Dermis blood vessel endothelial cell (primary cell): ENCODE measurements at regions not wholly inside any gene's neighbourhood (a gene's known extent, or its start where the extent isn't known, plus 50 kb on each side); places are given as distances from the start of the nearest gene placed in this dataset.

Experiments
- DNase-seq: peaks from one replicate; pipeline ENCODE4 v3.0.0; 2010

DNA sequence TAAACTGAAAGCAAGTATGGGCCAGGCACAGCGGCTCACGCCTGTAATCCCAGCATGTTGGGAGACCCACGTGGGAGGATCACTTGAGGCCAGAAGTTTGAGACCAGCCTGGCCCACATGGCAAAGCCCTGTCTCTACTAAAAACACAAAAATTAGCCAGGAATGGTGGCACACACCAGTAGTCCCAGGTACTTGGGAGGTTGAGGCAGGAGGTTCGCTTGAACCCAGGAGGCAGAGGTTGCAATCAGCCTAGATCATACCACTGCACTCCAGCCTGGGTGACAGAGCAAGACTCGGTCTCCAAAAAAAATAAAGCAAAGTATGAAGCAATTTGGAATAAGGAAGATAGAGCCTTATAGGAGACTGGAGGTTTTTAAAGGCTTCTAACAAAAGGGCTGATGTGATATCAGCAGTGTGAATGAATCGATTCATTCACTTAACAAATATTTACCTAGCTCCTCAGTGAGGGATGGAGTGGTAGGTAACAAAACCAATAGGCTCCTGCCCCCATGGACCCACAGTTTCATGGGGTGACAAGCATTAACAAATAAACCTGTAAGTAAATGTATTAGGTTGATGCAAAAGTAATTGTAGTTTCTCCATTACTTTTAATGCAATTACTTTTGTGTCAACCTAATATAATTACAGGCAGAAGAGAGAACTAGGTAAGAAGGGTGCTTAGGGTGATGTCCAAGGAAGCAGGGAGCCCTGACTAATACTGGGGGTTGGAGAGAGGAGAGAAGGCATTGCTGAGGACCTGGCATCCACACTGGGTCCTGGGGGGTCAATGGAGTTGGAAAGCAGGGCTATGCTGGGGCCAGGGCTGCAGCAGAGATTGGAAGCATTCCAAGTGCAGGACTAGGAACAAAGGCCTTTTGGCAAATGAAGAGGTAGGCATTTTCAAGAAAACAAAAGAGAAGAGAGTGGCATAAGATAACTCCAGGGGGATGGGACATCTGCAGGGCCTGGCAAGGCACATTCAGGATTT, 195.4 kb upstream of the ARL4C start:
- peak; percentile 48 for DNase-seq

DNA sequence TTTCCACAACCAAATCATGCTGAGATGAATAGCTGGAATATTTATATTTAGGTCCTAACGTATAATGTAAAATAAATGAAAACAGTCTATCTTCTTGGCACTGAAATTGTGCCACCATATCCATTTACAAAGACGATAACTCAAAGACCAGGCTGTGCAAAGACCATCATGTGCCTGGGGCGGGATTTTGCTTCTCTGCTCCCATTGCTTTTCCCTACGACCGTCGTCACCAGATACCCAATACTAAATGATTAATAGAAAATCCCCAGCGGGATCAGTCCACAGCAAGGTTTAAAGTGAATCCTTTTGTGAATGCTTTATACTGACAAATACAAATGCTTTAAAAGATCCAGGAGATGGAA, 194.3 kb upstream of the ARL4C start:
- DNase-seq: no peak

DNA sequence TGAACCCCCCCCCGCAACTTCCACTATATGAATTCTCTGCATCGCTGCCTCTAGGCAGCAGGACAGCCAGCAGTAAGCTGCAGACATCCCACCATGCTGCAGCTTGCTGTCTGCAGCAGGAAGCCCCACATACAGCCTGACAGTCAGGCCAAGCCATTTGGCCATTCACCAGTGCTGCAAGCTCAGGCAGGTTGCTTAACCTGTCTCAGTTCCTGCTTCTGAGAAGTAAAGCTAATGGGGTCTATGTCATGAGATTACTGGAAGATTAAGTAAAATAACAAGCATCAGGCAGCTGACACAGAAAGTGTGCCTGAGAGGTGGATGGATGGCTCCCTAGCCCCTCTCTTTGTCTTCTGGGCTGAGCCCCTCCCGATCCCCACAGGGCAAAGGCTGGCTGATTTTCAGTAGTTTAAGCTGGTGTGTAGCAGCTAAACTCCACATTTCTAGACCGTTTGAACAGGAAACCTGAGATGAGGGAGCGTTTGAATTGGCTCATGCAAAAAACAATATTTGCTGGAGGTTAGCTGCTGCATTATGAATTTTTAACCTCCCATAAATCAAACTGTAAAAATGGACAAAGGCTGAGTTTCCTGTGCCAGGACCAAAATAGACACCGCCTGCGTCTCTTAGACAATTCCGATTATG, 193.8 kb upstream of the ARL4C start:
- peak; percentile 91 for DNase-seq

DNA sequence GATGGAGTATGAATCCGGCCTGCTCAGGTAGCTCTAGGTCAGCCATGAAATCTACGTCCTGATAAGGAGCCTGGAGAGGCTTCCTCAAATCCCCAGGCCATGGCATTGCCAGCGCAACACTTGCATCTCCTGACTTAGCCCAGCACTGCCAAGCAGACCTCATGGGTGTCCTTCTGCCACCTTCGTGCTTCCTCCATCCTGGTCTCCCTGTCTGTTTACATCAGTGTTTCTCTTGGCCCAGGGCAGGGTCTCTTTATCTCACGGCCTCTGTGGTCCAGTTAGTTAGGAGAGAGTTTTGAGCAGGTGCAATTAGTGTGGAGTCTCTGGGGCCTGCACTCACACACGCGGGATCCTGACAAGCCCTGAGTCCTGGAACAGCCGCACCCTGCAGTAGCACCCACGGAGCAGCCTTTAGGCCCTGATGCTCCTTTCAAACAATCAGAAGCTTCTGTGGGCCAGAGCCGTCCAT, 193.1 kb upstream of the ARL4C start:
- DNase-seq: no peak

DNA sequence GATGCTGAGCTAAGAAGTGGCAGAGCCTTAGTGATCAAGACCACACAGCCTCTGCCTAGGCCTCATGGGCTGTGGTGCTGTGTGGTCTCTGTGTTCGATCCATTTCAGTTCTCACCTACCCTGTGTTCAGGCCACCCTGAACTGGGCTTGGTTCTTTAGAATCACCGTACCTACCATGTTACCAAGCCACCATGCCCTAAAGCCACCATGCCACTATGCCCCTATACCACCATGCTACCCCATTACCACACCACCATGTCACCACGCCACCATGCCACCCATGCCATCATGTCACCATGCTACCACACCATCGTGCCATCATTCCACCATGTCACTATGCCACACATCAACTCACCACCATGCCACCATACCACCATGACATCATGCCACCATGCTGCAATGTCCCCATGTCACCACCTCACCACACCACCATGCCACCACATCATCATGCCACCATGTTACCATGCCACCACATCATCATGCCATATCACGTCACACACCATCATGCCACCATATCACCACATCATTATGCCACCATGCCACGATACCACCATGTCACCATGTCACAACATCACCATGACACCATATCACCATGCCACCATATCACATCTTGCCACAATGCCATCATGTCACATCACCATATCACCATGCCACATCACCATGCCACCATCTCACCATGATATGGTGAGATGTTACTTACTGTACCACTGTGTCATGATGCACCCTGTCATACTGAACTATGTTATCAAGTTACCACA, 191.0 kb upstream of the ARL4C start:
- DNase-seq: no peak

DNA sequence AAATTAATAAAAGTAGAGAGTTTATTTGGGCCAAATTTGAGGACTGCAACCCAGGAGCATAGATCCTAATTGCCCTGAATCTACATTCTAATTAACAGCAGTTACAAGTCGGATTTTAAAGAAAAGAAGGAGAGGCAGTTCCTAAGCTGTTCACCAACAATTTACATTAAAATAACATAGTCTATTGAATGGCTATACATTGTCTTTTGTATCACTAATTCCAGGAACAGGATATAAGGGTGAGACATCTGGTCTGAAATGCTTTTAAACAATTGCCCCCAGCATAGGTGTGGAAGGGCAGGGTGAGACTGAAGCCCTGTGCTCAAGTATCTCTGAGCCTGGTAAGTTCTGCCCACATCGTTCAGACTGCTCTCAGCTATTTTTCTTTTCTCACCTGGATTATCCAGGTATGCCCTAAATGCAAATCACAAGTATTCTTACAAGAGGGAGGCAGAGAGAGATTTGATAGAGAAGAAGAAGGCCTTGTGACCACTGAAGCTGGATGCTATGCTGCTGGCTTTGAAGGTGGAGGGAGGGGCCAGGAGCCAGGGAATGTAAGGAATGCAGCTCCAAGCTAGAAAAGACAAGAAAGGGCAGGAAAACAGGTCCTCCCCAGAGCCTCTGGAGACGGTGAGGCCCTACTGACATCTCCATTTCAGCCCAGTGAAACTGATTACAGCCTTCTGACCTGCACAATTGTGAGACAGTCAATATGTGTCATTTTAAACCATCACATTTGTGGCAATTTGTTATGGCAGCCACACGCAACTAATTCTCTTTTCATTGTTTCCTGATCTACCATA, 189.4 kb upstream of the ARL4C start:
- peak; percentile 31 for DNase-seq

DNA sequence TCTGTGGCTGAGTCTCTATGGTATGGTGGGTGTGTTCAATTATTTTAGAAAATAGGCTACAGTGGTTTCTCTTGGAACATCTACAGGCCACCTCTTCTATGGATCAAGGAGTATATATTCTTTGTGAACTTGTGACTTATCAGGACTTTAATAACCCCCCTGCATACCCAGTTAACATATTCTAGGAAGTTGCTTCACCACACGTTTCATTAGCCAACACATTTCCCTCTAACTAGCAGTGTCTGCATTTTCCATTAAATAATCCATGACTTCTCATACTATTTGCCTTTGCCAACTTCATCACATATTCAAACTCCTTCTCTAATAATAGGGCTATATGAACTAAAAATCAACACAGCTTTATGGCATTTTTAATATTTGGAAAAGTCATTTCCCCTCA, 187.6 kb upstream of the ARL4C start:
- no peak for DNase-seq

DNA sequence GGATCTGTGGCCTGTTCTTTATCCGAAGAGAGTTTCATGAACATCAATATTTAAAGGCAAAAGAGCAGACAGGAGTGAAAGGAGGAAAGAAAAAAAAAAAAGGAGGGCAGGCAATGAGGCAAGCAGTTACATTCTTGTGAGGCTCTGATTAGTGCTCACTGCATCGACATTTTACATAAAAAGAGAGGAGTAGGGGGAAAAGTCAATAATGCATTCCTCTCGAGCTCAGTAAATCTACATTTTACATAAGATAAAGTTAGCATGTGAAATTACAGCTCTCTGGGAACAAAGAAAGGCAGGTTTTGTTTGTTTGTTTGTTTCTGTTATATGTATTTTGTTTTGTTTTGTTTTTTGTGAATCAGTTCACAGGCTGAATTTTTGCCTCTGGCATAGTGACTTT, 187.1 kb upstream of the ARL4C start:
- no peak for DNase-seq

DNA sequence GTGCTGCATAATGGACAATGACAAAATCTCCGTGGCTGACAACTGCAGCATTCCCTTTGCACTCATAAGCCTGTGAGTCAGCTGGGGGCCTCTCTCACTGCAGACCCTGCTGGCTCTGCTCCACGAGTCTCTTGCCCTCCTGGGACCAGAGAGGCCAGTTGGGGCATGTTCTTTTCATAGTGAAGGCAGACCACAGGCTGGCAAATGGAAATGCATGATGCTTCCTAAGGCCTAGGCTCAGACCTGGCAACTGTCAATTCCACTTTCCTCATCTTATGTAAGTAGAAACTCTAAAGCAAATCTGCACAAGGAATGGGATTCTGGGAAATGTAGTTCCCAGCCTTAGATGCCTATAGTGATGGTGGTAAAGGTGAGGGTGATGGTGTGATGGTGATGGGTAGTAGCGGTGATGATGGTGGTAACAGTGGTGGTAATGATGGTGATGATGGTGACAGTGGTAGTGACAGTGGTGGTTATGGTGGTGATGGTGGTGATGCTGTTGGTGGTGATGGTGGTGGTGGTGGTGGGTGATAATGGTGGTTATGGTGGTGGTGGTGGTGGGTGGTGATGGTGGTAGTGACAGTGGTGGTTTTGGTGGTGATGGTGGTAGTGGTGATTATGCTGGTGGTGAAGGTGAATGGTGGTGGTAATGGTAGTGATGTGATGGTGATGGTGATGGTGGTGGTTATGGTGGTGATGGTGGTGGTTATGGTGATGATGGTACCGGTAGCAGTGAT, 185.8 kb upstream of the ARL4C start:
- DNase-seq: no peak

DNA sequence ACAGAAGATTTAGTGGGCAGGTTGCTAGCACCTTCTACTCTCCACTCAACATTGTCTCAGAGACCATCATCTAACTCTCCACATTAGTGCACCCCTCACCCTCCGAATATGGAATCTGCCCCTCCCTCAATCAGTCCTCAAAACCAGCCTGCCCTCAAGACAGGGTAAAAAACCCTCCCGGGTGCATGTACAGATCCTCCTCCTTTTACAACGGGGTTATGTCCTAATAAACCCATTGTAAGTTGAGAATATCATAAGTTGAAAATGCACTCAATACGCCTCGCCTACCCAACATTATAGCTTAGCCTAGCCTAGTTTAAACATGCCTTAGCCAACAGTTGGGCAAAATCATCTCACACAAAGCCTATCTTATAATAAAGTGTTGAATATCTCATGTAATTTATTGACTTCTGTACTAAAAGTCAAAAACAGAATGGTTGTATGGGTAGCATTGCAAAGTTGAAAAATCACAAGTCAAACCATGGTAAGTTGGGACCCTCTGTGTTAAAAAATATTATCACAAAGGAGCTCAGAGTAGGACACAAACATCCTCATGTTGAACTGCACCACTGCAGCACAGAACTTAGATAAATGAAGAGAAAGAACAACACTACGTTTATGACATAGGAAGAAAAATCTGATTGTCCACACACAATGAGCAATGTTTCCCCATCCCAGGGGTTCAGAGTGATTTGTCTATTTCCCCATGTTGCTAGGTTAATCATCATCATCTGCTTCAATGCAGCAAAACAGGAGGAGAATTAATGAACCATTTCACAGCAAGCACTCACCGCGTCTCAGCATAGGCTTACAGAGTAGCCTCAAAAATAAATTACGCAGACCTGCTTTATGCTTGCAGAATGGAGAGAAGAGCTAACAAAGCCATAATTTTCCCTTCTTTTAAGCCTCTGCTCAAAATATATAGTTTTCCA, 184.1 kb upstream of the ARL4C start:
- no peak for DNase-seq

DNA sequence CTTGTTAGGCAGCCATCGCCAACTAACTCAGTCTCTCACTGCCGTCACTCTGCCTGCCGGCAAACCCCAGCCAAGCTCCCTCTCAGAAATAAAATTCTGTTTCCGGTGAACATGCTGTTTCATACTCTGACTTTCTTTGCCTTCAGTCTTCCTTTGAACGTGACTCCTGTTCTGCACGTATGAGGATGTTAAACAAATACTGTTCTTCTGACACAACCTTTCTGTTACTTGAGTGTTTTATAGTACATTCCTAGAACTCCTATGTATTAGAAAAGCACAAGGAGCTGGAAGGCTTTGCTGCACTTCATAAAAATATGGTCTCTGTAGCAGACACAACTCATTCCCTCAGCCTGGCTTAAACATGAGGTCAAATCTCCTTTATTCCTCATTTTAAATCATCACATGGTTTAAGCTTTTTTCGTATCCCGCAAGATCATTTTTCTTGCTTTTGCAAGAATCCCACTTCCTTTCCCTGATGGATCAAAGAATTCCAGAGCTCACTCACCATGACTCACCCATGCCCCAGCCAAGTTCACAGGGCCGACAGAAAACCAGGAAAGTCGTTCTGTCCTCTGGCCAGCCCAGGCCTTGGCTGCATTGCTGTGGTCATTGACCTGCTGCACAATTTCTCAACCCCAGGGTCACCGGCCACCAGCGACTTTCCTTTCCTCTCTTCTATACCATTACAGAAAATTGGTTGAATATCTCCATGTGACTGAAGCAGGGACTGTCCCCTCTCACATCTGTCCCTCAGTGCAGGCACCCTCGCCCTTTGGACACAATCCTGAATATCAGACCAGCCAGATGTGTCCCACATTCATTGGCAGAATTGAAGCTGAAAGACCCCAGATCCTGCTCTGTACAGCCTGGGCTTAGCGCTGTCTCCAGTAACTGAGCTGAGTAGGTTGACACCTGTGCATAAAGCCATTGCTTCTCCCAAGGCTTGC, 183.1 kb upstream of the ARL4C start:
- peak; percentile 95 for DNase-seq

DNA sequence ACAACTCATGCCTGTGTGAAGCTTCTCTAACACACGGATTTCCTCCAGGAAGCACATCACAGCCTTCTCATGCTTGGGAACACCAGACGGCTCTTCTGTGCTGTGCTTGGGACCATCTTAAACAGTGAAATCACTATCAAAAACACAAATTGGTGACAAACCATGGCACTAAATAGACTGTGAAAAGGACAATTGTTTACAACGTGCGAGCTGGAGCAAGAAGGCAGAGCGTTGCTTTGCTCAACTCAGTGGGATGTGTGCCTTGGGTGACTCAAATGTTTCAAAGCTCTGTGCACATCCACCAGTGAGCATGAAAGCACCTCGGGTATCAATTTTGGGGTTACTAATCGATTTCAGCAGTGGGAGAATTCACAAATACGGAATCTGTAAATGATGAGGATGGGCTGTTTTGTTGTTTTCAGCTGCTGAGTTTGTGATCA, 182.4 kb upstream of the ARL4C start:
- DNase-seq: peak; percentile 56

DNA sequence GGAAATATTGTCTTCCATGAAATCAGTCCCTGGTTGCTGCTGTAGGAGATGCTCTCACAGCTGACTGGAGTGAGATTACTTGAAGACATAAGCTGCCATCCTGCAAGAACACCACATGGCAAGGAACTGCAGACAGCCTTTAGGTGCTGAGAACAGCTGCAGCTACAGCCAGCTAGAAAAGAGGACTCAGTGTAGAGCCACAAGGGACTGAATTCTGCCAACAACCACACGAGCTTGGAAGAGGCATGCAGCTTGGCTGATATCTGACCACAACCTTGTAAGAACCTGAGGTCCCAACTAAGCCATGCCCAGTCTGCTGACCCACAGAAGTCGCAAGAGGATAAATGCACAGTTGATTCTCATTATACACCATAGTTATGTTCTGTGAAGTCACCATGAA, 181.8 kb upstream of the ARL4C start:
- DNase-seq: no peak

DNA sequence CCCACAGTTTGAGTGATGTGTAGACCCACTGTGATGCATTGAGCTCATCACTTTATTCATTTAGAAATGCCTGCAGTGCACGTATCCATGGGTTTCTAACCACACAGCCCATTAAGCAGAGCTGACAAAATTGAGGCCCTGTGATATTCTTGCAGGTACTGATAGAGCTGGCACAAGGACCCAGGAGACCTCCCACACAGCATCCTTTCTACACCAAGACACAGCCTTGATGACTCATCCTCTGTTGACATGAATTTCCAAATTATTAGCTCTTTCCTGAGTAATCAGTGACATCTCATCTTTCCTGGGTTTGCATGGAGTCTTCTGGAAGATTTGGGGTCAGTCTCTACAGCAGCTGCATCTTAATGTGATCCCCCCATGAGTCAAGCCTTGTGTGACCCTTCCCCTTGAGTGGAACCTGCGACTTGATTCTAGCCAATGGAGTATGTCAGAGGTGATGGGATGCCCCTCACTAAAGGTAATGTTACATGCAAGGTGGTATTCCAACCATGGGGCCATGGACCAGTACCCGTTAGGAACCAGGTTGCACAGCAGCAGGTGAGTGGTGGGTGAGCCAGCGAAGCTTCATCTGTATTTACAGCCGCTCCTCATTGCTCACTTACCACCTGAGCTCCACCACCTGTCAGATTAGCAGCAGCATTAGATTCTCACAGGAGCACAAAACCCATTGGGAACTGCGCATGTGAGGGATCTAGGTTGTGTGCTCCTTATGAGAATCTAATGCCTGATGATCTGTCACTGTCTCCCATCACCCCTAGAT, 181.1 kb upstream of the ARL4C start:
- no peak for DNase-seq

DNA sequence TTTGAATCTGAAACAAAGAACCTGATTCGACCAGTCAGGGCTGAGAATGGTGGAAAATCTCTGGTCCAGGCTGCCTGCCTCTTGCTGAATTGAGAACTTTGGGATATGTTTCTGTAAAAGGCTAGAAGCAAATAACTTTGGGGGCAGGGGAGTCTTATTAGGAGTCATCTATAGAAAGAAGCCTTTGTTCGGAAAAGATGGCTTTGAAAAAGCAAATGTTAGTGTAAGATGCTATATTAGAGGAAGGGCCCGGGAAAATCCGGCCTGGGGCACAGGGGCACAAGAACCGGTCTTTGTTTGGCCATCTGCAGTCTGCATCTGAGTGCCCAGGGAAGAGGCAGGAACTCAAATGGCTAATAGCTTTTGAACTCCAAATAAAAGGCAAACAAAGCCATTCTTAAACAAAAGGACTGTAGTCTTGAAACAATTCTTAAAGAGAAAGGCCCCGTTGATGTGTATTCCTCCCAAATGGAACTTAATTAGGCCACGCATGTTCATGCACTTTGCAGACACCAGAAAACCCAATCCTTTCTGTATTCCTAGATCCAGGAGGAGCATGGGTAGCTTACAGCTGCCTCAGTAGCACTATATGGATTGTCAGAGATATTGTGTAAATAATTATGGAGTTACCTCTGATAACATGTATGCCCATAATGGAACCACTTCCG, 180.0 kb upstream of the ARL4C start:
- DNase-seq: no peak

DNA sequence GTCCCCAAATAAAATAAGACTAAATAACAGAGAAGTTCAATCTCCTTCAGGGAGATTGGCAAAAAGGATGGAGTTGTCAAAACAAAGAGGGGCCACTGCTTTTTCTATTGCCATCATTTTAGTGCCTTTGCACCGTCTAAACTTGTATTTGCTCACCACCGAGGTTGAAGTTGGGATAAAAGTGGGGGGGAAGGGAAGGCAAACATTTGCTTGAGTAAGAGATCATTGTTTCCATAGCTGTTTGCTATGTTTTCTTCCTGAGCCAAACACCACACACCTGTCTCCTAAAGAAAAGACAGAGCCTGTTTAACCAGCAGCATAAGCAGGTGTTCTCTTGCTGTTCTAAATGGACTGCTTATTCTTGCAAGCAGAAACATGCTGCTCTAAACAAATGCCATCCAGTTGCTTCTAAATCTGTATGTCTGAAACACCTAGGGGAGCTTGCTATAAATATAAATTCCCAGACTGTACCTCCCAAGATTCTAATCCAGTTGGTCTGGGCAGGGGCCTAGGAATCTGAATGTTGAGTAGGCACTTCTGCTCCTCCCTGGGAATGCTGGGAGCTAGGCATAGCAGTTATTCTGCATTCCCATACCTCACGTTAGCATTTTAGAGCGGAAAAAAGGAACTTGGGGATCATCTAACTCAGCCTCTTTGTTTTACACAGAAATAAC, 179.4 kb upstream of the ARL4C start:
- DNase-seq: no peak

DNA sequence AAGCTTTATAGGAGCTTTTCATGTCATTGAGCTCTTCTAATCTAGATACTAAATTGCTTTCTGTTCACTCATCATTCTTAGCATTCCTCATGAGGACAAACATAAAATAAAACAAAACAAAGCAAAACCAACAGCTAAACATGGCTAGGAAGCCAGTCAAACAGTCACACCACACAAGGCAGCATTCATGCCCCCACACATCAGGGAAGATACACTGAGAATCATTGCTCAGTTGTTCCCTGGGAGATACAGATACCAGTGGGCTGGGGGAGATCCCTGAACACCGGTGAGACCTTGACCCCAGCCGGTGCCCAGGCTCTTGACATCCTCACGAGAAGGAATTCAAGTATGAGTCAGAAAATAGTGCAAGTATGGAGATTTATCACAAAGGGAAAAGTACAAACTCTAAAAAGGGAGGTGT, 177.9 kb upstream of the ARL4C start:
- no peak for DNase-seq
